IMR-90 (cell line): ENCODE measurements at regions not wholly inside any gene's neighbourhood (a gene's known extent, or its start where the extent isn't known, plus 50 kb on each side); places are given as distances from the start of the nearest gene placed in this dataset.

Experiments used
- ATAC-seq: fragments of 200-7000 bp; cut with Tn5 transposase; 2 replicates; pipeline ENCODE4 v1.9.1; 2020; ENCODE audit warnings: low read depth, mild to moderate bottlenecking, moderate library complexity
- BruUV-seq: library from RNA; stranded (reverse); fragments of 400-500 nt; replicated peaks from 2 replicates; lab custom pipeline; 2021; lab: Mats Ljungman, UMichigan
- CTCF ChIA-PET: fragments of 300-600 bp; formaldehyde crosslinking; extraction: SDS; loops from one replicate; lab custom pipeline; 2021; ENCODE audit warnings: antibody characterized with exemption; lab: Yijun Ruan, JAX
- POLR2A ChIA-PET: fragments of 300-600 bp; sonication (Branson Sonifier 250); formaldehyde crosslinking; loops from one replicate; lab custom pipeline; 2022; ENCODE audit warnings: antibody characterized with exemption; ENCODE audit not compliant: unreplicated experiment; lab: Charles Lee
- DNase-seq: peaks from one replicate; pipeline ENCODE4 v3.0.0; 2013
- H2AFZ ChIP-seq: replicated peaks from 2 replicates; pipeline ENCODE3; 2013; ENCODE audit warnings: low read length, mild to moderate bottlenecking; ENCODE audit not compliant: poor library complexity
- H2AK5ac ChIP-seq: 2 replicates; pipeline ENCODE4 v1.6.1; 2013; ENCODE audit warnings: low read depth, low read length, inconsistent platforms
- H2AK9ac ChIP-seq: replicated peaks from 2 replicates; pipeline ENCODE3; 2013; ENCODE audit warnings: mild to moderate bottlenecking, low read depth, low read length, moderate library complexity; ENCODE audit not compliant: poor library complexity
- H2BK120ac ChIP-seq: 2 replicates; pipeline ENCODE4 v1.6.1; 2013; ENCODE audit warnings: low read depth, low read length, inconsistent platforms
- H2BK15ac ChIP-seq: 3 replicates; pipeline ENCODE4 v1.6.1; 2013; ENCODE audit warnings: low read depth, low read length, inconsistent platforms
- H2BK20ac ChIP-seq: 2 replicates; pipeline ENCODE4 v1.6.1; 2013; ENCODE audit warnings: low read depth, mild to moderate bottlenecking, inconsistent platforms, low read length, moderate library complexity
- H2BK5ac ChIP-seq: 2 replicates; pipeline ENCODE4 v1.6.1; 2013; ENCODE audit warnings: mild to moderate bottlenecking, low read depth, low read length, inconsistent platforms; ENCODE audit not compliant: poor library complexity, severe bottlenecking
- H3K14ac ChIP-seq: replicated peaks from 2 replicates; pipeline ENCODE4 v1.6.1; 2013; ENCODE audit warnings: low read depth, low read length, inconsistent platforms
- H3K18ac ChIP-seq: 2 replicates; pipeline ENCODE4 v1.6.1; 2013; ENCODE audit warnings: low read depth, low read length, control low read depth
- H3K23ac ChIP-seq: 2 replicates; pipeline ENCODE4 v1.6.1; 2013; ENCODE audit warnings: low read depth, low read length, inconsistent platforms
- H3K27ac ChIP-seq: 2 replicates; pipeline ENCODE4 v1.5.1; 2013; ENCODE audit warnings: mild to moderate bottlenecking, control low read depth, low read length; ENCODE audit not compliant: insufficient read depth
- H3K27me3 ChIP-seq: 2 replicates; pipeline ENCODE4 v1.6.1; 2013; ENCODE audit warnings: low read length; ENCODE audit not compliant: control insufficient read depth, insufficient read depth
- H3K36me3 ChIP-seq: 2 replicates; pipeline ENCODE4 v1.6.1; 2013; ENCODE audit warnings: low read length, mixed read lengths; ENCODE audit not compliant: control insufficient read depth, insufficient read depth
- H3K4ac ChIP-seq: 2 replicates; pipeline ENCODE4 v1.6.1; 2013; ENCODE audit warnings: low read depth, low read length, inconsistent platforms
- H3K4me1 ChIP-seq: 2 replicates; pipeline ENCODE4 v1.6.1; 2013; ENCODE audit warnings: low read length, mixed read lengths; ENCODE audit not compliant: control insufficient read depth, insufficient read depth
- H3K4me2 ChIP-seq: 2 replicates; pipeline ENCODE4 v1.6.1; 2013; ENCODE audit warnings: low read depth, mild to moderate bottlenecking, control low read depth, low read length, moderate library complexity
- H3K4me3 ChIP-seq: 2 replicates; pipeline ENCODE4 v1.5.1; 2013; ENCODE audit warnings: low read depth, mild to moderate bottlenecking, control low read depth, low read length, moderate library complexity; ENCODE audit not compliant: insufficient read depth
- H3K56ac ChIP-seq: 2 replicates; pipeline ENCODE4 v1.6.1; 2013; ENCODE audit warnings: low read length, inconsistent platforms; ENCODE audit not compliant: insufficient read depth; ENCODE audit errors: extremely low read depth
- H3K79me1 ChIP-seq, 2 experiments: 2 replicates each; pipeline ENCODE4 v1.6.1; 2013; ENCODE audit warnings: low read length in 2 of 2, inconsistent platforms in 1 of 2, low read depth in 1 of 2
- H3K9ac ChIP-seq: 2 replicates; pipeline ENCODE4 v1.6.1; 2013; ENCODE audit warnings: low read depth, low read length, control low read depth
- H3K9me1 ChIP-seq: 2 replicates; pipeline ENCODE4 v1.6.1; 2013; ENCODE audit warnings: low read length, inconsistent platforms; ENCODE audit not compliant: insufficient read depth
- H3K9me3 ChIP-seq: 2 replicates; pipeline ENCODE4 v1.6.1; 2013; ENCODE audit warnings: low read length; ENCODE audit not compliant: control insufficient read depth, insufficient read depth
- H4K20me1 ChIP-seq: 2 replicates; pipeline ENCODE4 v1.6.1; 2013; ENCODE audit warnings: low read length, inconsistent platforms; ENCODE audit not compliant: insufficient read depth
- H4K5ac ChIP-seq: 2 replicates; pipeline ENCODE4 v1.6.1; 2013; ENCODE audit warnings: mild to moderate bottlenecking, low read depth, low read length, control low read depth
- H4K8ac ChIP-seq, 2 experiments: 2 replicates each; pipeline ENCODE4 v1.6.1; 2013; ENCODE audit warnings: low read depth in 2 of 2, low read length in 2 of 2, control low read depth in 1 of 2, inconsistent platforms in 1 of 2
- H4K91ac ChIP-seq: 2 replicates; pipeline ENCODE4 v1.6.1; 2013; ENCODE audit warnings: low read depth, low read length, inconsistent platforms; ENCODE audit not compliant: insufficient read depth
- CEBPB ChIP-seq: IDR thresholded peaks from 2 replicates; pipeline ENCODE4 v1.6.1; 2012; ENCODE audit warnings: low read depth, low read length, improper control_type of control experiment
- CHD1 ChIP-seq: IDR thresholded peaks from 2 replicates; pipeline ENCODE4 v1.6.1; 2012; ENCODE audit warnings: low read depth, low read length, improper control_type of control experiment
- MAFK ChIP-seq: IDR thresholded peaks from 2 replicates; pipeline ENCODE4 v1.6.1; 2012; ENCODE audit warnings: low read depth, low read length, improper control_type of control experiment
- MXI1 ChIP-seq: IDR thresholded peaks from 2 replicates; pipeline ENCODE4 v1.6.1; 2012; ENCODE audit warnings: low read depth, mild to moderate bottlenecking, low read length, moderate library complexity, borderline replicate concordance
- NFE2L2 ChIP-seq: fragments of 150-350 bp; IDR thresholded peaks from 2 replicates; pipeline ENCODE4 v1.6.1; 2016; ENCODE audit warnings: low read depth, mild to moderate bottlenecking, low read length
- POLR2A ChIP-seq: IDR thresholded peaks from 2 replicates; pipeline ENCODE4 v1.6.1; 2012; ENCODE audit warnings: mild to moderate bottlenecking, low read depth, low read length
- RCOR1 ChIP-seq: IDR thresholded peaks from 2 replicates; pipeline ENCODE4 v1.6.1; 2012; ENCODE audit warnings: mild to moderate bottlenecking, low read length, improper control_type of control experiment; ENCODE audit not compliant: insufficient replicate concordance
- RFX5 ChIP-seq: IDR thresholded peaks from 2 replicates; pipeline ENCODE4 v1.8.0; 2012; ENCODE audit warnings: low read depth, mild to moderate bottlenecking, low read length, moderate library complexity
- SMC3 ChIP-seq: fragments of 150-350 bp; IDR thresholded peaks from 2 replicates; pipeline ENCODE4 v1.6.1; 2016; ENCODE audit warnings: low read depth, mild to moderate bottlenecking, antibody characterized with exemption, low read length, moderate library complexity
- WGBS, 2 experiments: methylation state at CpG; one replicate each; pipeline versions ENCODE4 v1.1.5 to v1.1.7; 2013; ENCODE audit warnings: missing lambda C conversion rate in 2 of 2; ENCODE audit not compliant: insufficient read length in 1 of 2; ENCODE audit errors: extremely low coverage in 2 of 2; 5-methylcytosine and 5-hydroxymethylcytosine counted together
- dilution Hi-C: fragments of 300-500 bp; cut with HindIII; formaldehyde crosslinking; loops from one replicate; pipeline ENCODE4 v1.14.3; 2018; ENCODE audit warnings: low sequenced_read_pairs; ENCODE audit not compliant: unreplicated experiment
- in situ Hi-C: fragments of 300-500 bp; cut with MboI; formaldehyde crosslinking; loops from 3 replicates; pipeline ENCODE4 v1.14.3; 2019; ENCODE audit warnings: low sequenced_read_pairs, inconsistent platforms, mixed read lengths
- intact Hi-C: fragments of 100-400 bp; cut with micrococcal nuclease; formaldehyde crosslinking; loops from 2 replicates; pipeline ENCODE4 v1.10.0; 2022
- TF ChIP-seq, protein P1 (sequence below): fragments of 150-350 bp; IDR thresholded peaks from 2 replicates; pipeline ENCODE4 v1.6.1; 2017; ENCODE audit warnings: mild to moderate bottlenecking, antibody characterized with exemption, low read length, low read depth
- TF ChIP-seq, protein P2 (sequence below): conservative IDR thresholded peaks from 2 replicates; pipeline ENCODE4 v1.5.1; 2012; ENCODE audit warnings: mild to moderate bottlenecking, low read depth, low read length, improper control_type of control experiment

DNA sequence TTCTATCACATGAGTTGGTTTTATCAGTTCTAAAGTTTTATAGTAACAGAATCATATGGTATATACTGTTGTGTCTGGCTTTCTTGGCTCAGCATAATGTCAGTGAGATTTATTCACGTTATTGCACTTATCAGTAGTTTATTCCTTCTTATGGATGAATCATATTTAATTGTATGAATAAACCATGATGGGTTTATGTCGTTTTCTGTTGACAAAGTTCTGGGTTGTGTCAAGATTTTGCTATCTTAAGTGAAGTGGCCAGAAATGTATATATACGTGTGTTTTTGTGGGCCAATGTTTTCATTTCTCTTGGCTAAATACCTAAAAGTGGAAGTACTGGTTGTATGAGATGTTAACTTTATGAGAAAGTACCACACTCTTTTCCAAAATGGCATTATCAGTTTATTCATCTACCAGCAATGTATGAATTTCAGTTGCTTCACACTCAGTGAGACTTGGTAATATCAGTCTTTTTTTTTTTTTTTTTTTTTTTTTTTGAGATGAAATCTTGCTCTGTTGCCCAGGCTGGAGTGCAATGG lies 112.4 kb upstream of the DCBLD2 start:
- no peak overlapping the region for H2AK9ac ChIP-seq
- H3K4me3 ChIP-seq: no peak overlapping the region
- ChIA-PET POLR2A (no interaction called here), CTCF (no interaction called here)
- no peak overlapping the region for H4K8ac ChIP-seq
- H2AFZ ChIP-seq: no peak overlapping the region
- H3K56ac ChIP-seq: no peak overlapping the region
- H3K23ac ChIP-seq: no peak overlapping the region
- H2BK20ac ChIP-seq: no peak overlapping the region
- H3K79me1 ChIP-seq: no peaks in the 10 kb centered on the region
- dilution Hi-C loops (loop anchor here (25.0 kb wide), 1 partner anchor 748 kb away; no protein-coding TSS in a partner anchor), intact Hi-C loops (no loop called here), in situ Hi-C loops (no loop called here)
- H3K9ac ChIP-seq: no peak overlapping the region
- H3K9me3 ChIP-seq: no peaks in the 10 kb centered on the region
- no peak overlapping the region for H3K27ac ChIP-seq
- BruUV-seq: no TSS peak
- no CpG with 5 or more reads among the region's 3 CpGs for WGBS, 2 experiments
- no peak overlapping the region for H2AK5ac ChIP-seq
- H4K5ac ChIP-seq: no peak overlapping the region
- no peak for ATAC-seq
- H3K9me1 ChIP-seq: no peaks in the 10 kb centered on the region; the same call in 1 of the 2 replicates
- H3K4ac ChIP-seq: no peak overlapping the region
- no peaks in the 10 kb centered on the region for H3K4me1 ChIP-seq
- no peak for DNase-seq
- no peak overlapping the region for H2BK5ac ChIP-seq
- no peaks in the 10 kb centered on the region for H3K27me3 ChIP-seq
- H4K91ac ChIP-seq: no peak overlapping the region
- no peak overlapping the region for H3K4me2 ChIP-seq
- H3K18ac ChIP-seq: no peak overlapping the region
- no peak overlapping the region for H2BK120ac ChIP-seq
- H2BK15ac ChIP-seq: no peak overlapping the region
- no peaks in the 10 kb centered on the region for H4K20me1 ChIP-seq
- TF ChIP-seq MXI1 (no peak), MAFK (no peak), CHD1 (no peak), SMC3 (no peak), RFX5 (no peak), RCOR1 (no peak), NFE2L2 (no peak), POLR2A (no peak), CEBPB (no peak)
- TF ChIP-seq, protein P1, sequence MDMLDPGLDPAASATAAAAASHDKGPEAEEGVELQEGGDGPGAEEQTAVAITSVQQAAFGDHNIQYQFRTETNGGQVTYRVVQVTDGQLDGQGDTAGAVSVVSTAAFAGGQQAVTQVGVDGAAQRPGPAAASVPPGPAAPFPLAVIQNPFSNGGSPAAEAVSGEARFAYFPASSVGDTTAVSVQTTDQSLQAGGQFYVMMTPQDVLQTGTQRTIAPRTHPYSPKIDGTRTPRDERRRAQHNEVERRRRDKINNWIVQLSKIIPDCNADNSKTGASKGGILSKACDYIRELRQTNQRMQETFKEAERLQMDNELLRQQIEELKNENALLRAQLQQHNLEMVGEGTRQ: no peak
- TF ChIP-seq, protein P2, sequence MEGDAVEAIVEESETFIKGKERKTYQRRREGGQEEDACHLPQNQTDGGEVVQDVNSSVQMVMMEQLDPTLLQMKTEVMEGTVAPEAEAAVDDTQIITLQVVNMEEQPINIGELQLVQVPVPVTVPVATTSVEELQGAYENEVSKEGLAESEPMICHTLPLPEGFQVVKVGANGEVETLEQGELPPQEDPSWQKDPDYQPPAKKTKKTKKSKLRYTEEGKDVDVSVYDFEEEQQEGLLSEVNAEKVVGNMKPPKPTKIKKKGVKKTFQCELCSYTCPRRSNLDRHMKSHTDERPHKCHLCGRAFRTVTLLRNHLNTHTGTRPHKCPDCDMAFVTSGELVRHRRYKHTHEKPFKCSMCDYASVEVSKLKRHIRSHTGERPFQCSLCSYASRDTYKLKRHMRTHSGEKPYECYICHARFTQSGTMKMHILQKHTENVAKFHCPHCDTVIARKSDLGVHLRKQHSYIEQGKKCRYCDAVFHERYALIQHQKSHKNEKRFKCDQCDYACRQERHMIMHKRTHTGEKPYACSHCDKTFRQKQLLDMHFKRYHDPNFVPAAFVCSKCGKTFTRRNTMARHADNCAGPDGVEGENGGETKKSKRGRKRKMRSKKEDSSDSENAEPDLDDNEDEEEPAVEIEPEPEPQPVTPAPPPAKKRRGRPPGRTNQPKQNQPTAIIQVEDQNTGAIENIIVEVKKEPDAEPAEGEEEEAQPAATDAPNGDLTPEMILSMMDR: no peak
- H3K14ac ChIP-seq: no peak overlapping the region
- no peaks in the 10 kb centered on the region for H3K36me3 ChIP-seq
